ENCODE measurements at regions not wholly inside any gene's neighbourhood (a gene's known extent, or its start where the extent isn't known, plus 50 kb on each side); places are given as distances from the start of the nearest gene placed in this dataset.
"Not testable (repeated sequence)": the region's sequence is repeated elsewhere in the genome, so short reads cannot be mapped to it uniquely, and the experiment has no call there.

- no peak for DNase-seq
Measured at GRCh38 chr1:4071653-4072052, 171.6 kb upstream of the C1orf174 start.

DNA sequence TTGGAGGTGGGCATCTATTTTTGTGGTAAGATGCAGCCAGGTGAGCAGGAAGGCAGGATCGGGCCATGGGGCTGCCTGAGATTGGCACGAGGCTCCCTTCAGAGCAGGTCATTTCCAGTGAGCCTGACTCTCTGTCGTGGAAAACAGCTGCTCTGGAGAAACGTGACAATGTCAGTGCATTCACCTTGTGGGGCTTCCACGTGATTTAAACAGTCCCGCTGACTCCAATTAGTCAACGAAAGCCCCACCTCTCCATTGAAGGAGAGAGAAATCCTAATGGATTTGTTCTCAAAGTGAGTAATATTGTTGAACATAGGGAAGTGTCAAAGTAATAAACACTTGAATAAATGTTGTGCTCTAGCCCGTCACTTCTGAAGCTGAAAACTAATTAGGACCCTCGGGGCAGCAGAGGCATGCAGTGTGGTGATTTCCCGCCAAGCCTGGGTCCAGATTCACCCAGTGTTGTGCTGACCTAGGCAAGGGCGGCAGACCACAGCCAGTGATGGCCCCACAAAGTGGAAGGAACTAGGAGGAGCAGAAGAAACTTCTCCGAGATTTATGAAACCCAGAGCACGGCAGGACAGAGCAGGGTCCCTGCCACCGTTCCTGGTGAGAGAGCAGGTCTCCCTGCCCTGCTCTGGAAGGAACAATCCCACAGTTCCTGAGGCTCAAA, 172.5 kb upstream of the C1orf174 start:
- DNase-seq, result no peak

- DNase-seq, result no peak
Measured at GRCh38 chr1:4075436-4076225, 175.6 kb upstream of the C1orf174 start.

DNA sequence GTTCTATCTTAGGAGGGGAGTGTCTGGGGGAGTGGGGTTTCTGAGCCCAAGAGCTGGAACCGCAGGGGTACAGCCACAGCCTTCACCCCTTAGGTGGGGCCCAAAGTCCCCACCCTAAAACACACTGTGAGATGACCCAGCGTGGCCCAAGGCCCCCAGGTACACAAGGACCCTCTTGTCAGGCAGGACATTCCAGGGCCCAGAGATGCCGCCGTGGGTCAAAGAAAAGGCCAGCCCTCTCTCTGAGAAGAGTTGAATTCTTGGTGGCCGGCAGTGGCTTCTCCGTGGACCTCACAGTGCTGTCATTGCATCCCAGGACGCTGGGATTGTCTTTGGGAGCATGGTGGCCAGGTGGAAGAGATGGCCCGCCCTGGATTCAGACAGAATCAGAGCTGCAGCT, 176.3 kb upstream of the C1orf174 start:
- DNase-seq, result no peak

GRCh38 chr1:4078091-4078962, 178.3 kb upstream of the C1orf174 start:
- not testable (repeated sequence) for DNase-seq

GRCh38 chr1:4079815-4080214, 179.7 kb upstream of the C1orf174 start:
- DNase-seq, result no peak

DNA sequence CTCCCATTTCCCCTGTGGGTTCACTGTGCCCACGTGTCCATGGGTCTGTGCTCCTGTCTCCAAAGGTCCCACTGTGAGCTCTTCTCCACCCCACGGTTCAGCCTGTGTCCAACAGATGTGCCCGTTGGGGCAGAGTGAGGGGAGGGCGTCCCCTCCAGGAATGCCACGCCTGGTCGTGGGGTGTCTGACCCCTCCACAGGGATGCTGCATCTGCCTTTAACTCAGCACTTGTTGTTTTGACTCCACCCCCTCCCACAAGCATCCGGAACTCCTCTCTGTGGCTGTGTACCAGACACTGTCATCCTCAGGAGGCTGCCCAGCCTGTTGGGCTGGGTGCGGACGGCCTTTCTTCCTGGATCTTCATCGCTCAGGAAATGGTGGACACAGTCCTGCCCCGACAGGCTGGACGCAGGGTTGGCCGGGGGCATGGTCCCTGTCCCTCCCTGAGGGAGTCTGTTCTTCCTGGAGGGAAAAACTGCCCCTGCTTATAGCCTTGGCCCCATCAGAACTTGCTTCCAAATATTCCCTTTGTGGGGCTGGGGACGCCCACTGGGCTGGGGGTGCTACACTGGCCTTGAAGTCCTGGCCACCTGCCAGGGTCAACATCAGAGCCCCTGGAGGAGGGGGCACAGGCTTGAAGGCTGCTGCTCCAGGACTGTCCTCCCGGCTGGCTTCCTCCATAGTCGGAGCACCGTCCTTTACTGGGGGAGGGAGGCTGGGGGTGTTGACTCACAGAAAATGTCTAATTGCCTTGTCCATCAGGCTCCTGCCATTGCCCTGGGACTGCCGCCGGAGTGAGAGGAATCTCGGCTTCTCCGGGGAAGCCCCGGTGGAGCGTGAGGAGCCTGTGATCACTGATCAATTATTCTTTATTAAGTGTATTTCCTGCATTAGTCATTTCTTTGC, 182.0 kb upstream of the C1orf174 start:
- DNase-seq, result no peak

GRCh38 chr1:4083231-4084047, 183.4 kb upstream of the C1orf174 start:
- DNase-seq, result no peak

DNA sequence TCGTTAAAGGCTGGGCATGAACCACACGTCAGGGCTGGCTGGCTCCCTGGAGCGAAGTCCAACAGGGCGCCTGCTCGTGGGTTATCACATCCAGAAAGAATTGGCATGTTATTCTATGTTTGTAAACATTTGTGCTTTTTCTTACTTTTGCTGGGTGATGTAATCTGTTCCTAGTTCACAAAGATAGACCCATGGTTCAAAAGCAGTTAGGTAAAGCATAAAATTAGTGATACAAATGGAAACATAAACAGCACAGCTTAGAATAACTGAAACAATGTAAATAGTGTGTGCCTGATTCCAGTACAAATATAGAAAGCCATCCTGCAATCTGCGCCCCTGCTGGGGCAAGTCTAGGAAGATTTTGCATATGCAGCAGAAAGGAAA, 184.0 kb upstream of the C1orf174 start:
- no peak for DNase-seq

DNA sequence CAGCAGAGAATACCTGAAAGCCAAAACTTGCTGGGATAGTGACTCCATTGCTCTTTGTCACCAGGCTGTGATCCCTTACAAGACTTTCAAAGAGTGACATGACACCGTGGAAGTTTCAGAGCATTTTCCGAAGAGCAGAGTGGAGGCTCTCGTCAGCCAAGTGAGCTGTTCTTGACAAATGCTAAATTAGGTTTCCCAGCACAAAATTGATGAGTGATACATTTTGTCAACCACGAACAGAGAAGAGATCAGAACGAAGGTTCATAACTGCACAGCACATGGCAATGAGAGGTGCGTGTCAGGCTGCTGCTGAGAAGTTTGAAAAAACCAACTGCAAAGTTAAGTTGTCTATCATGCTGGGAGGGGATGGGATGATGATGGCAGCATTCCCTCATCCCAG, 184.4 kb upstream of the C1orf174 start:
- DNase-seq, result no peak

DNA sequence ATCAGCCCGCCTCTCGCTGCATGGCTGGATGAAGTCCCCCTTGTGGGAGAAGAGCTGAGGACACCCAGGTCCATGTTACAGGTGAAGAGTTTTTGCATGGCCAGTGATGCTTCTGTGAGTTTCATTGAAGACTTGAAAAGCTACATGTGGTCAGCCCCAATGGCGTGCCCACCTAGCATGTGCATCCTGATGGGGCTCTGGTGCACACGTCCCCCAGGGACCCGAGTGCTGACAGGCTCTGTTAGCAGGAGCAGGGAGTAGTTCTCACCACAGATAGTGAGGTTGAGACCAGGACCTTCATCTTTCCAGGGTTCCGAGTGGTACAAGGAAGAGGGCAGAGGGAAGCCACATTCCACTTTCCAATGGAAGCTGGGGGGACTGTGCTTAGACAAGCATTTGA, 184.8 kb upstream of the C1orf174 start:
- DNase-seq, result no peak

DNA sequence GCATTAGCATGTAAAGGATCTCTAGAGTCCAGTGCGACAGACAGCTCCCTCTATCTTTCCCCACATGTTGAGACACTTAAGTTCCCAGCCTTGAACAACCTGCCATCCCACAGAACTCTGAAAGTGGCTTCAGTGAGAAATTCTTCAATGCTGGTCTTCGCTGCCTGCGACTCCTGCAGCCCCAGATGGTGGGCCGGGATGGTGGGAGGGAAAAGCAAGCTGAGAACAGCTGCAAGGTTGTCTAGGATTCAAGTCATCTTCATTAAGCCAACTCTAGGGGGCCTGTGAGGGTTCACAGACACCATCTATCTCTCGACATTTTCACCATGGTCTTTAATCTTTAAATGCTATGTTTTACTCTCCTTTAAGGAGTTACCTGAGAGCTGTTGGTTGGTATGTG, 185.5 kb upstream of the C1orf174 start:
- no peak for DNase-seq

- no peak for DNase-seq
Measured at GRCh38 chr1:4086085-4086850, 186.2 kb upstream of the C1orf174 start.

DNA sequence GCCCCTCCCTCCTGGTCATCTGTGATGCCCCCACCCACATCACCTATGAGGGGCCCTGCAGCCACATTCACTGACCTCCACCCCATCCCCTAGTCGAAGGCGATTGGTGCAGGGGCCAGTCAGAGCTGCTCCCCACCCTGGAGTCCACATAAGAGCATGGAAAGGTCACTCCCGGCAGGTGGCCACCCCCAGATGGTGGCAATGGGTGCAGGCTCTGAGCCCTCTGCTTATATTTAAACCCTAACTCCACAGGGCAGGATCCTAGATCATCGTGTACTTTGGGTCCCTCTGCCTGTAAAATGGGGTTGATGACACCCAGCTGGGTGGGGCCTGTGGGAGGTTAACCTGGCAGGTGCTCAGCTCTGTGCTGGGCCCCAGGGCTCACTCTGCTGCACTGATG, 186.8 kb upstream of the C1orf174 start:
- DNase-seq, result no peak

DNA sequence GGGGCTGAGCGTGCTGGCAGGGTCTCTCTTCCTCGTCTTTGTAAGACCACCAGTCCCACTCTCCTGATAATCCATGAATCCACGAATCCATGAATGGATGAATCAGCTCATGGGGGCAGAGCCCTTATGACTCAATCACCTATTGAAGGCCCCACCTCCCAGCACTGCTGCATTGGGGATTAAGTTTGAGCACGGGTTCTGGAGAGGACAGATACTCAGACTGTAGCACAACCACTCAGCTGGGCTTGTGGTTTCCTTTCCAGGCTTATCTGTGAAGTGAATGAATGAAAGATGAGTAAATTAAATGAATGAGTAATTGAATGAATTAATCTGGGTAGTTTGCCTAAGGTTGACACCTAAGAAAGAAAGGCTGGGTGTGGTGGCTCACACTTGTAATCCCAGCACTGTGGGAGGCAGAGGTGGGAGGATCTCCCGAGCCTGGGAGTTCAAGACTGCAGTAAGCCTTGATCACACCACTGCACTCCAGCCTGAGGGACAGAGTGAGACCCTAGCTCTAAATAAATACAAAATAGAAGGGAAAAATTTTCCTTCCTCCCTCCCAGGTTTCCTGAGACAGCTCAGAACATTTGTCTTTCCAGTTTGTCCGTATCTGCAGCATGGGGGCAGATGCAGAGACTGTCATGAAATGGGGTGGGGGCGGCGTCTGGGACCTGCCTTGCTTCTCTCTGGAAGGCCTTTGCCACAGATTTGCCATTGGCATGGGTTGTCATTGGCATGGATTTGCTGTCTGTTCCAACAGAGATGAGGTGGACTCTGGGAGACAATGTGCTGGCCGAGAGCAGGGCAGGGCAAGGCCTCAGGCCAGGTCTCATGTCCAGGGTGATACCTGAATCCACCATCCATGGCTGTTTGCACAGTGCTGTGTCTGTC, 187.7 kb upstream of the C1orf174 start:
- no peak for DNase-seq

- no peak for DNase-seq
Measured at GRCh38 chr1:4088676-4089075, 188.6 kb upstream of the C1orf174 start.

GRCh38 chr1:4089421-4090175, 189.5 kb upstream of the C1orf174 start:
- DNase-seq, result no peak

DNA sequence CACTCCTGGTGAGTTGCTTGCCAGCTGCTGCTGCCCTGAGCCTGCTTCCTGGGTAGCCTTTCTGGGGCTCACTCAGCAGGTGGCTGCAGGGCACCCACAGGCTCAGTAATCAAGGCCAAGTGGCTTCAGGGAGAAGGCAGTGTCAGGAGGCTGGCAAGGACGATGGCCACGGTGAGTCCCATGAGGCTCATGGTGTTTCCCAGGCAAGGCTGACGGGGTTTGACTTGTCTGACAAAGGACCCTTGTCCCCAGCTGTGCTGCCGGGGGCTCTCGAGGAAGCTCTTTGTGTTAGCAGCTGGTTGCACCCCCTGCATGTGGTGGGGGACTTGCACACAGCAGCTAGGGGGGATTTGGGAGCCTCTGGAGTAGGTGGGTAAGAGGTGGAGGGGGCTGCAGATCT, 190.5 kb upstream of the C1orf174 start:
- DNase-seq, result no peak
